H9 (cell line): ENCODE measurements at regions not wholly inside any gene's neighbourhood (a gene's known extent, or its start where the extent isn't known, plus 50 kb on each side); places are given as distances from the start of the nearest gene placed in this dataset.

ENCODE experiments used
- DNase-seq: peaks from one replicate; pipeline ENCODE4 v3.0.0-alpha.2; 2017
- H2AFZ ChIP-seq: one replicate; pipeline ENCODE4 v1.6.1; 2013; ENCODE audit warnings: mild to moderate bottlenecking, low read length, control low read depth, moderate library complexity
- H2AK5ac ChIP-seq: 2 replicates; pipeline ENCODE4 v1.6.1; 2013; ENCODE audit warnings: low read length, control low read depth, mixed read lengths; ENCODE audit not compliant: insufficient read length
- H2BK120ac ChIP-seq: one replicate; pipeline ENCODE4 v1.6.1; 2013; ENCODE audit warnings: low read depth, mild to moderate bottlenecking, low read length, control low read depth, inconsistent platforms; ENCODE audit not compliant: poor library complexity, severe bottlenecking
- H2BK12ac ChIP-seq: 2 replicates; pipeline ENCODE4 v1.6.1; 2013; ENCODE audit warnings: low read length, control low read depth, mixed read lengths, low read depth; ENCODE audit not compliant: insufficient read length
- H2BK15ac ChIP-seq: 2 replicates; pipeline ENCODE4 v1.6.1; 2013; ENCODE audit warnings: low read depth, low read length, control low read depth
- H2BK20ac ChIP-seq: one replicate; pipeline ENCODE4 v1.6.1; 2013; ENCODE audit warnings: low read depth, mild to moderate bottlenecking, low read length, control low read depth, inconsistent platforms; ENCODE audit not compliant: poor library complexity, severe bottlenecking
- H2BK5ac ChIP-seq: 2 replicates; pipeline ENCODE4 v1.6.1; 2013; ENCODE audit warnings: low read length, control low read depth, mixed read lengths; ENCODE audit not compliant: insufficient read length
- H3K14ac ChIP-seq: 2 replicates; pipeline ENCODE4 v1.6.1; 2013; ENCODE audit warnings: low read length, control low read depth; ENCODE audit not compliant: insufficient read depth
- H3K18ac ChIP-seq: 2 replicates; pipeline ENCODE4 v1.6.1; 2013; ENCODE audit warnings: low read depth, mild to moderate bottlenecking, mixed read lengths, low read length, control low read depth; ENCODE audit not compliant: insufficient read length
- H3K23ac ChIP-seq: 2 replicates; pipeline ENCODE4 v1.6.1; 2013; ENCODE audit warnings: low read length, control low read depth, mixed read lengths, low read depth; ENCODE audit not compliant: insufficient read length
- H3K23me2 ChIP-seq: 2 replicates; pipeline ENCODE4 v1.6.1; 2013; ENCODE audit warnings: low read depth, mild to moderate bottlenecking, mixed read lengths, low read length, control low read depth; ENCODE audit not compliant: insufficient read length, poor library complexity, severe bottlenecking
- H3K27ac ChIP-seq: 2 replicates; pipeline ENCODE4 v1.5.1; 2013; ENCODE audit warnings: low read length, control low read depth, mixed read lengths, low read depth; ENCODE audit not compliant: insufficient read length
- H3K27me3 ChIP-seq: 2 replicates; pipeline ENCODE4 v1.6.1; 2013; ENCODE audit warnings: low read length, control low read depth, inconsistent platforms; ENCODE audit not compliant: insufficient read depth
- H3K4ac ChIP-seq: 2 replicates; pipeline ENCODE4 v1.6.1; 2013; ENCODE audit warnings: low read depth, mild to moderate bottlenecking, control low read depth, inconsistent platforms, low read length, moderate library complexity
- H3K4me1 ChIP-seq: 2 replicates; pipeline ENCODE4 v1.6.1; 2013; ENCODE audit warnings: low read length, control low read depth, inconsistent platforms; ENCODE audit not compliant: insufficient read depth
- H3K4me2 ChIP-seq: 2 replicates; pipeline ENCODE4 v1.6.1; 2013; ENCODE audit warnings: low read length, control low read depth, mixed read lengths; ENCODE audit not compliant: insufficient read length, insufficient read depth
- H3K56ac ChIP-seq: 2 replicates; pipeline ENCODE4 v1.6.1; 2013; ENCODE audit warnings: low read depth, mild to moderate bottlenecking, mixed read lengths, low read length, control low read depth; ENCODE audit not compliant: insufficient read length
- H3K79me1 ChIP-seq: 2 replicates; pipeline ENCODE4 v1.6.1; 2013; ENCODE audit warnings: low read depth, mild to moderate bottlenecking, moderate library complexity, low read length, control low read depth, inconsistent platforms; ENCODE audit not compliant: insufficient read depth, poor library complexity, severe bottlenecking
- H3K79me2 ChIP-seq: 2 replicates; pipeline ENCODE4 v1.6.1; 2013; ENCODE audit warnings: low read length, control low read depth, inconsistent platforms; ENCODE audit not compliant: insufficient read depth
- H3K9ac ChIP-seq: 2 replicates; pipeline ENCODE4 v1.6.1; 2013; ENCODE audit warnings: low read length, control low read depth, mixed read lengths; ENCODE audit not compliant: insufficient read length; ENCODE audit errors: extremely low read depth
- H3K9me3 ChIP-seq: one replicate; pipeline ENCODE4 v1.6.1; 2013; ENCODE audit warnings: low read depth, low read length, inconsistent platforms; ENCODE audit not compliant: control insufficient read depth
- H3T11ph ChIP-seq: one replicate; pipeline ENCODE4 v1.6.1; 2013; ENCODE audit warnings: mild to moderate bottlenecking, low read length, control low read depth, inconsistent platforms
- H4K20me1 ChIP-seq: one replicate; pipeline ENCODE4 v1.6.1; 2013; ENCODE audit not compliant: control insufficient read depth, insufficient read length, insufficient read depth
- H4K5ac ChIP-seq: 2 replicates; pipeline ENCODE4 v1.6.1; 2013; ENCODE audit warnings: low read depth, mild to moderate bottlenecking, mixed read lengths, low read length, control low read depth; ENCODE audit not compliant: insufficient read length
- H4K8ac ChIP-seq: replicated peaks from 2 replicates; pipeline ENCODE4 v1.6.1; 2013; ENCODE audit warnings: low read length, control low read depth, mixed read lengths, low read depth; ENCODE audit not compliant: insufficient read length
- H4K91ac ChIP-seq: 2 replicates; pipeline ENCODE4 v1.6.1; 2013; ENCODE audit warnings: low read depth, mild to moderate bottlenecking, moderate library complexity, mixed read lengths, low read length, control low read depth; ENCODE audit not compliant: insufficient read length
- H3K27ac Mint-ChIP-seq, 3 experiments: 2 replicates in 2 of 3; 3 replicates in 1 of 3; pipeline ENCODE4 v1.8.0; 2020 to 2021; ENCODE audit warnings: mixed read lengths in 3 of 3, mild to moderate bottlenecking in 1 of 3, moderate library complexity in 1 of 3
- H3K27me3 Mint-ChIP-seq: 2 replicates; pipeline ENCODE4 v1.8.0; 2021; ENCODE audit warnings: low read depth, mild to moderate bottlenecking, moderate library complexity, mixed read lengths
- H3K36me3 Mint-ChIP-seq, 3 experiments: 2 replicates in 2 of 3; 3 replicates in 1 of 3; pipeline ENCODE4 v1.8.0; 2020 to 2021; ENCODE audit warnings: low read depth in 3 of 3, mixed read lengths in 3 of 3; ENCODE audit not compliant: insufficient read depth in 1 of 3
- H3K4me1 Mint-ChIP-seq, 2 experiments: 2 replicates each; pipeline ENCODE4 v1.8.0; 2020; ENCODE audit warnings: mixed read lengths in 2 of 2
- H3K4me3 Mint-ChIP-seq, 2 experiments: 2 replicates in 1 of 2; 3 replicates in 1 of 2; pipeline ENCODE4 v1.8.0; 2020 to 2021; ENCODE audit warnings: mild to moderate bottlenecking in 2 of 2, mixed read lengths in 2 of 2, moderate library complexity in 1 of 2
- H3K9me3 Mint-ChIP-seq, 2 experiments: 2 replicates in 1 of 2; 3 replicates in 1 of 2; pipeline ENCODE4 v1.8.0; 2020; ENCODE audit warnings: mild to moderate bottlenecking in 2 of 2, mixed read lengths in 2 of 2, moderate library complexity in 1 of 2
- CTCF ChIP-seq: fragments of 200-600 bp; sonication (generic); conservative IDR thresholded peaks from 3 replicates; pipeline ENCODE4 v1.8.0; 2021; ENCODE audit warnings: antibody characterized with exemption, mild to moderate bottlenecking
- WGBS: extraction: QIAGEN DNeasy Blood & Tissue Kit; methylation state at CpG from one replicate; pipeline ENCODE4 v1.1.7; 2013; ENCODE audit warnings: missing lambda C conversion rate, low lambda C conversion rate, mixed read lengths; ENCODE audit not compliant: insufficient read length; ENCODE audit errors: extremely low coverage; 5-methylcytosine and 5-hydroxymethylcytosine counted together

- Histone ChIP-seq H4K8ac (no peak overlapping the region), H3K56ac (no peak overlapping the region), H4K5ac (no peak overlapping the region), H3K18ac (no peak overlapping the region), H4K20me1 (no peaks in the 10 kb centered on the region), H3K23me2 (no peaks in the 10 kb centered on the region), H3K27me3 (no peaks in the 10 kb centered on the region), H3T11ph (no peak overlapping the region), H3K4me2 (no peak overlapping the region), H3K23ac (no peak overlapping the region), H3K79me1 (no peaks in the 10 kb centered on the region), H4K91ac (no peak overlapping the region), H3K4me1 (no peaks in the 10 kb centered on the region), H3K14ac (no peak overlapping the region), H2BK20ac (no peak overlapping the region), H2BK5ac (no peak overlapping the region), H2BK15ac (no peak overlapping the region), H3K9ac (no peak overlapping the region), H2BK12ac (no peak overlapping the region), H2AFZ (no peak overlapping the region), H2AK5ac (no peak overlapping the region), H3K79me2 (no peaks in the 10 kb centered on the region), H2BK120ac (no peak overlapping the region), H3K27ac (no peak overlapping the region), H3K4ac (no peak overlapping the region), H3K9me3 (no peaks in the 10 kb centered on the region)
- no CpG with 5 or more reads among the region's 14 CpGs for WGBS
- Mint-ChIP-seq H3K9me3 (peaks cover 0 to 8% of the 10 kb centered on the region in 2 experiments; a peak in 4 of 5 replicates), H3K27ac (no peak overlapping the region), H3K27me3 (no peaks in the 10 kb centered on the region; the same call in 1 of the 2 replicates), H3K4me3 (no peak overlapping the region), H3K4me1 (no peaks in the 10 kb centered on the region), H3K36me3 (peaks cover 0 to 8% (median 4%) of the 10 kb centered on the region in 3 experiments; a peak in 3 of 7 replicates)
- no peak for TF ChIP-seq CTCF
- no peak for DNase-seq
Observed at GRCh38 chr1:80053613-80054012, 1047.1 kb upstream of the ADGRL4 start.
